Thyroid gland (tissue), 4 donors: ENCODE measurements at regions not wholly inside any gene's neighbourhood (a gene's known extent, or its start where the extent isn't known, plus 50 kb on each side); places are given as distances from the start of the nearest gene placed in this dataset.

Experiments
- POLR2A ChIP-seq, 2 donors: fragments of 450-650 bp; IDR thresholded peaks; one replicate each; pipeline ENCODE4 v1.6.1; 2017; ENCODE audit warnings: antibody characterized with exemption in 2 of 2, mild to moderate bottlenecking in 2 of 2, moderate library complexity in 1 of 2
- TF ChIP-seq, protein P1 (sequence below), 6 experiments: fragments of 200-600 bp in 3 of 6; fragments of 450-650 bp in 3 of 6; sonication (generic) in 3 of 6; IDR thresholded peaks; one replicate each; pipeline ENCODE4 v1.5.1; 2016 to 2019; ENCODE audit warnings: antibody characterized with exemption in 6 of 6, mild to moderate bottlenecking in 2 of 6, inconsistent platforms in 1 of 6, moderate library complexity in 1 of 6

DNA sequence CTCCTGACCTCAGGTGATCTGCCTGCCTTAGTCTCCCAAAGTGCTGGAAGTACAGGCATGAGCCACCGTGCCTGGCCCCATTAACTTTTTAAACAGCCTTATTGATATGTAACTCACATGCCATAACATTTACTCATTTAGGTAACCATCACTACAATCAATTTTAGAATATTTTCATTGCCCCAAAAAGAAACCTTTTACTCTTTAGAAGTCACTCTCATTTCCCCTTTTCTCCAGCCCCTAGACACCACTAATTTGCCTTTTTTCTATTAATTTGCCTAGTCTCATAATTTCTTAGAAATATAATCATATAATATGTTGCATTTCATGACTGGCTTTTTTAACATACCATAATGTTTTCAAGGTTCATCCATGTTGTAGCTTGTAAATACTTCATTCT lies 57.2 kb upstream of the TACR1 start:
- TF ChIP-seq, protein P1, sequence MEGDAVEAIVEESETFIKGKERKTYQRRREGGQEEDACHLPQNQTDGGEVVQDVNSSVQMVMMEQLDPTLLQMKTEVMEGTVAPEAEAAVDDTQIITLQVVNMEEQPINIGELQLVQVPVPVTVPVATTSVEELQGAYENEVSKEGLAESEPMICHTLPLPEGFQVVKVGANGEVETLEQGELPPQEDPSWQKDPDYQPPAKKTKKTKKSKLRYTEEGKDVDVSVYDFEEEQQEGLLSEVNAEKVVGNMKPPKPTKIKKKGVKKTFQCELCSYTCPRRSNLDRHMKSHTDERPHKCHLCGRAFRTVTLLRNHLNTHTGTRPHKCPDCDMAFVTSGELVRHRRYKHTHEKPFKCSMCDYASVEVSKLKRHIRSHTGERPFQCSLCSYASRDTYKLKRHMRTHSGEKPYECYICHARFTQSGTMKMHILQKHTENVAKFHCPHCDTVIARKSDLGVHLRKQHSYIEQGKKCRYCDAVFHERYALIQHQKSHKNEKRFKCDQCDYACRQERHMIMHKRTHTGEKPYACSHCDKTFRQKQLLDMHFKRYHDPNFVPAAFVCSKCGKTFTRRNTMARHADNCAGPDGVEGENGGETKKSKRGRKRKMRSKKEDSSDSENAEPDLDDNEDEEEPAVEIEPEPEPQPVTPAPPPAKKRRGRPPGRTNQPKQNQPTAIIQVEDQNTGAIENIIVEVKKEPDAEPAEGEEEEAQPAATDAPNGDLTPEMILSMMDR (IDR thresholded peaks at IDR 0.05) = no peak
- no peak for TF ChIP-seq POLR2A (IDR thresholded peaks at IDR 0.05)
